ENCODE measurements at regions not wholly inside any gene's neighbourhood (a gene's known extent, or its start where the extent isn't known, plus 50 kb on each side); places are given as distances from the start of the nearest gene placed in this dataset.

GRCh38 chr2:76080154-76080553 is 369.4 kb upstream of the GCFC2 start:
- no peak for DNase-seq (ENCODE audit: low read depth)
- in situ Hi-C loops (cut with HindIII; ENCODE audit: low sequenced_read_pairs): no loop called here

GRCh38 chr2:76075126-76075525 is 364.4 kb upstream of the GCFC2 start:
- in situ Hi-C loops (cut with HindIII; ENCODE audit: low sequenced_read_pairs): no loop called here
- H3K4me3 ChIP-seq (ENCODE audit: low read depth, low read length): no peak overlapping the region
- DNase-seq (ENCODE audit: low read depth): no peak
- TF ChIP-seq, protein P1, sequence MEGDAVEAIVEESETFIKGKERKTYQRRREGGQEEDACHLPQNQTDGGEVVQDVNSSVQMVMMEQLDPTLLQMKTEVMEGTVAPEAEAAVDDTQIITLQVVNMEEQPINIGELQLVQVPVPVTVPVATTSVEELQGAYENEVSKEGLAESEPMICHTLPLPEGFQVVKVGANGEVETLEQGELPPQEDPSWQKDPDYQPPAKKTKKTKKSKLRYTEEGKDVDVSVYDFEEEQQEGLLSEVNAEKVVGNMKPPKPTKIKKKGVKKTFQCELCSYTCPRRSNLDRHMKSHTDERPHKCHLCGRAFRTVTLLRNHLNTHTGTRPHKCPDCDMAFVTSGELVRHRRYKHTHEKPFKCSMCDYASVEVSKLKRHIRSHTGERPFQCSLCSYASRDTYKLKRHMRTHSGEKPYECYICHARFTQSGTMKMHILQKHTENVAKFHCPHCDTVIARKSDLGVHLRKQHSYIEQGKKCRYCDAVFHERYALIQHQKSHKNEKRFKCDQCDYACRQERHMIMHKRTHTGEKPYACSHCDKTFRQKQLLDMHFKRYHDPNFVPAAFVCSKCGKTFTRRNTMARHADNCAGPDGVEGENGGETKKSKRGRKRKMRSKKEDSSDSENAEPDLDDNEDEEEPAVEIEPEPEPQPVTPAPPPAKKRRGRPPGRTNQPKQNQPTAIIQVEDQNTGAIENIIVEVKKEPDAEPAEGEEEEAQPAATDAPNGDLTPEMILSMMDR (IDR thresholded peaks at IDR 0.05; ENCODE audit: low read depth, low read length, missing control alignments): no peak

More at GRCh38 chr2:76080154-76080553, 369.4 kb upstream of the GCFC2 start:
- H3K4me3 ChIP-seq (ENCODE audit: low read depth, low read length): no peak overlapping the region
- TF ChIP-seq, protein P1 (IDR thresholded peaks at IDR 0.05; ENCODE audit: low read depth, low read length, missing control alignments): no peak

DNA sequence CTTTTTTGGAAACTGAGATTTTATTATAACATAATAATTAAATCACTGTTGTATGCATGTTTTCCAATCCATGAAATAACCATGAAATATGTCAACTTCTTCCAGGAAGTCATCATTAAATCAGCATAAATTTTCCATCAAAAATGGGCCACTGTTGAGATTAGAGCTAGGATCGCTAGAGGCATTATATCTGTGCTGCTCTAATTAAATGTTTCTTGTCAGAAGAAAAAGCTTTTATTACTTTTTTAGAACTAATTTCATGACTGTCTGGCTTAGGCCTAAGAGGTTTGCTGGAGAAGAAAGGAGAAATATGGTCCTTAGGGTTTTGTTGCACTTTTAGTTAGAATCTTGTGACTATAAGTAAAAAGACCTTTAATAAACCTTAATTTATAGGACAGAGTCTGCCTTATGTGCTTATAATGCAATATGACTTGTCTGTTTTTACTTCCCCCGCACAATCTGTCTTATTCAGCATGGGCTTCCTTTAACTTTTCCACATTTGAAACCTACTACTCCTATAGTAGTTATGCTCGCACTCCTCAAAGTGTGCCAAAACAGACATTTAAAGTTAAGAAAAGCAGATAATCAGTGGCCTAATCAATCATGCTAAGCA is 363.4 kb upstream of the GCFC2 start:
- TF ChIP-seq, protein P1 (IDR thresholded peaks at IDR 0.05; ENCODE audit: low read depth, low read length, missing control alignments): no peak
- no peak for DNase-seq (ENCODE audit: low read depth)
- in situ Hi-C loops (cut with HindIII; ENCODE audit: low sequenced_read_pairs): no loop called here
- H3K4me3 ChIP-seq (ENCODE audit: low read depth, low read length): no peak overlapping the region

DNA sequence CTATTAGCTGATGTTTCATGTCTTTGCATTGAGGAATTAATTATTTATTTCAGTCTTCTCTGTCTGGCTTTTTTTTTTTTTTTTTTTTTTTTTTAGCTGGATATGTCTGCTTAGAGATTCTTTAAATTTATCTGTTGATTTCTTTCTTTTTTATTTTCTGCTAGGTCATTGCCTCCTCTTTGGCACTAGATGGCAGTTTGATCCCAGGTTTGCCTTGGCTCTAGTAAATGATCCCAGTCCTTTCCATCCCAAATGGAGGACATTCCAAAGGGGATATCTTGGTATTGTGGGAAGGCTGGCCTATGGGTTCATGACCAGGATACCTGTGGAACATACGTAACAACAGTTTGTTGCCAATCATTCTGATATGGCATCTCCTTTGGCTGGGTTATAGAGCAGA is 339.5 kb upstream of the GCFC2 start:
- TF ChIP-seq, protein P1 (IDR thresholded peaks at IDR 0.05; ENCODE audit: low read depth, low read length, missing control alignments): no peak
- DNase-seq (ENCODE audit: low read depth): no peak
- in situ Hi-C loops (cut with HindIII; ENCODE audit: low sequenced_read_pairs): no loop called here
- H3K4me3 ChIP-seq (ENCODE audit: low read depth, low read length): no peak overlapping the region

DNA sequence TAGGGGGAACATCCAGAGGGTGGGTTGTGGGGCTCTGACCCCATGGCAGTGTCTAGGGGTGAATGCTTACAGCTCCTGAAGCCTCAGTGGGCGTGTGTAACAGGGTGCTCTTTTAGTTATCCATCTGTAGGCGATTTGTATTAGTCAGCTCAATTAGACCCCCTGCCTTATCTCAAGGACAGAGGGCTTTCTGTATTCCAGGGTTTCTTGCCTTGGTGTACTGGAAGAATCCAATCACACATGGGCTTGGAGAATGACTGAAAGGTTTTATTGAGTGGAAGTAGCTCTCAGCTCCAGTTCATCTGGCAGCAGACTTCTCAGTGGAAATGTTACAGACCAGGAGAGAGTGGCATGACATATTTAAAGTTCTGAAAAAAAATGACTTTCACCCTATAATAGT is 334.0 kb upstream of the GCFC2 start:
- no peak for DNase-seq (ENCODE audit: low read depth)

DNA sequence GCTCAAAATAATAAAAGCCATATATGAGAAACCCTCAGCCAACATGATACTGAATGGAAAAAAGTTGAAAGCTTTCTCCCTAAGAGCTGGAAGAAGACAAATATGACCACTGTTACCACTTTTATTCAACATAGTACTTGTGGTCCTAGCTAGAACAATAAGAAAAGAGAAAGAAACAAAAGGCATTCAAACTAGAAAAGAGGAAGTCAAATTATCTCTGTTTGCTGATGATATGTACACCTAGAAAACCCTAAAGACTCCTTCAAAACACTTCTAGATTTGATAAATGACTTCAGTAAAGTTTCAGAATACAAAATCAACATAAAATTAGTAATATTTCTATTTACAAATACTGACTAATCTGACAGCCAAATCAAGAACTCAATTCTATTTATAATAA is 328.8 kb upstream of the GCFC2 start:
- TF ChIP-seq, protein P1 (IDR thresholded peaks at IDR 0.05; ENCODE audit: low read depth, low read length, missing control alignments): no peak
- no peak for DNase-seq (ENCODE audit: low read depth)
- H3K4me3 ChIP-seq (ENCODE audit: low read depth, low read length): no peak overlapping the region

More for the DNA sequence above, 334.0 kb upstream of the GCFC2 start:
- H3K4me3 ChIP-seq (ENCODE audit: low read depth, low read length): no peak overlapping the region
- in situ Hi-C loops (cut with HindIII; ENCODE audit: low sequenced_read_pairs): no loop called here
- TF ChIP-seq, protein P1 (IDR thresholded peaks at IDR 0.05; ENCODE audit: low read depth, low read length, missing control alignments): no peak

More for the DNA sequence above, 328.8 kb upstream of the GCFC2 start:
- in situ Hi-C loops (cut with HindIII; ENCODE audit: low sequenced_read_pairs): no loop called here

All from astrocyte of the cerebellum (primary cell).